HepG2 (cell line): ENCODE measurements at regions not wholly inside any gene's neighbourhood (a gene's known extent, or its start where the extent isn't known, plus 50 kb on each side); places are given as distances from the start of the nearest gene placed in this dataset.

Experiments
- FOXM1 ChIP-seq: sonication (generic); formaldehyde crosslinking; IDR thresholded peaks from 2 replicates; pipeline ENCODE4 v1.5.0; 2020; ENCODE audit warnings: missing genetic modification reagents
- GABPA ChIP-seq, 2 experiments: IDR thresholded peaks; 2 replicates each; pipeline ENCODE4 v1.6.1; 2011 to 2016; ENCODE audit warnings: low read depth in 2 of 2, low read length in 1 of 2, missing biosample characterization in 1 of 2, missing genetic modification characterization in 1 of 2
- KDM4B ChIP-seq: sonication (generic); formaldehyde crosslinking; IDR thresholded peaks from 2 replicates; pipeline ENCODE4 v1.4.0; 2020; ENCODE audit warnings: missing genetic modification reagents
- ZZZ3 ChIP-seq: sonication (generic); formaldehyde crosslinking; IDR thresholded peaks from 2 replicates; pipeline ENCODE4 v1.4.0; 2020; ENCODE audit warnings: missing genetic modification reagents, mild to moderate bottlenecking, borderline replicate concordance

DNA sequence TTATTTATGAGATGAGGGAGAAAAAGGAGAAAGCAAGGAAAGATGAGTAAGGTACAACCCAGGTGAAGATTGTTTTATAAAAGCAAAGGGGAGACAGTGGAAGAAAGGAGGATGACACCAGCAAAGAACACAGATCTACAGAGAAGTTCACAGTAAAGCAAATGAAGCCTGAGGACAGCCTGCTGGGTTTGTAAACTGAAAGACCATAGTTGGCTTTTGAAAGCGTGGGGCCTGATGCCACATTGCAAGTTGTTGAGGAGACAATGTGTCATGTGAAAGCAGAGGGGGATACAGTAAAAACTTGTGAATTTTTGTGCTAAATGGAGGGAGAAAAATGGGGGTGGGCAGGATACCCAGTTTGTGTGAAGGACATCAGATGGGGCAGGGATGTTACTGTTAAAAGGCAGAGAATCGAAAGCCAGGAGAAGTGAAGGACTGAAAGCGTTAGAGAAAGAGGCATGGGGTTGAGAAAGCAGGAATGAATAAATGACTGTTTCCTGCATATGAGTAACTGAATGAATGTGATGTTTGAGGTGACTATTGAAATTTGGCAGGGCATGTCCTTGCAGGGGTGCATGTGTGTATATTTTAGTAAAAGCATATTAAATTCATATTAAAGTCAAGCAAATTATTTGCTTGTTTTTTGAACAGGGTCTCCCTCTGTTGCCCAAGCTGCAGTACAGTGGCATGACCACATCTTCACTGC lies 69.6 kb downstream of the SPRY1 start:
- no peak for TF ChIP-seq GABPA (IDR thresholded peaks at IDR 0.05; ENCODE audit: low read depth, low read length)
- TF ChIP-seq GABPA (CRISPR knock-in tag; IDR thresholded peaks at IDR 0.05; ENCODE audit: low read depth): no peak
- TF ChIP-seq KDM4B (CRISPR knock-in tag): no peak
- TF ChIP-seq ZZZ3 (CRISPR knock-in tag): no peak
- no peak for TF ChIP-seq FOXM1 (CRISPR knock-in tag)
